ENCODE measurements at regions not wholly inside any gene's neighbourhood (a gene's known extent, or its start where the extent isn't known, plus 50 kb on each side); places are given as distances from the start of the nearest gene placed in this dataset.
A peak's percentile ranks its signal among the peaks of the same experiment; 100 is the strongest.

DNA sequence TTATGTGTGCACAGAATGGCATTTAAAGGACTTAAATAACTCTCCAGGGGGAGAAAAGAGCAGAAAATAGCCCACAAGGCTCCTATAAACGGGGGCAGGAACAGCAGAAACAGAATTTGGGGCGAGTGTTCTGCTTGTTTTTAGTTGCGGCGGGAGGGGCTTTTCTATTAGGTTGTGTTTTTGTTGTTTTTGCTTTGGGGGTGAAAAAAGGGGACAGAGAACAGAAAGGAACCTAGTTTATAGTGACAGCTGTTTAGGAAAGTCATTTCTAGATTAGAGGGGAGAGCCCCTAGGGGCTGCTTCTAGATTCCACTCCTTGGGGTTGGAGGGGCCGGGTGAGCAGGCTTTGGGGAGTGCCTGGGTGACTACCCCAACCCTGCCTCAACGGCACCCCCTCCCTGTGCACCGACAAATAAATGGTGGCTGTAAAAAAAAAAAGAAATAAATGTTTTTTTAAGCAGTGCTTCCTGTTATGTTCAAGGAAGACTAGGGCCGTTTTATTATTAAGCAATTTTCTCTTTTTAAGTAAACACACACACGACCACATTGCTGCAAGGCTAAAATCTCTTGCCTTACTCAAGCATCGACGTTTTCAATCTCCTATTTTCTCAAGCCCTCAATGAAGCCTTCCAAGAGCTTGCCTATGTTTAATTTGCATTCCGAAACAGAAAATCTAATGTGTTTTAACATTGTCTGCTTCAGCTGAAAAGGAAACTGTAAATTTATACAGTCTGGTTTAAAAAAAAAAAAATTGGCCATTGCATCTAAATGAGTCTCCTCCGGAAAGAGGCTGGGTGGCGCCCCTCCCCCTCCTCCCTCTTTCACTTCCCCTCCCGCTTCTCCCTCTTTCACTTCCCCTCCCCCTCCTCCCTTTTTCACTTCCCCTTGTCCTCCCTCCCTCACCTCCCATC lies 123.3 kb upstream of the TBL1X start:
- peak; percentile 42 to 48 (median 42) for DNase-seq (ENCODE audit: low read depth in 2 of 3, low spot score in 1 of 3)

DNA sequence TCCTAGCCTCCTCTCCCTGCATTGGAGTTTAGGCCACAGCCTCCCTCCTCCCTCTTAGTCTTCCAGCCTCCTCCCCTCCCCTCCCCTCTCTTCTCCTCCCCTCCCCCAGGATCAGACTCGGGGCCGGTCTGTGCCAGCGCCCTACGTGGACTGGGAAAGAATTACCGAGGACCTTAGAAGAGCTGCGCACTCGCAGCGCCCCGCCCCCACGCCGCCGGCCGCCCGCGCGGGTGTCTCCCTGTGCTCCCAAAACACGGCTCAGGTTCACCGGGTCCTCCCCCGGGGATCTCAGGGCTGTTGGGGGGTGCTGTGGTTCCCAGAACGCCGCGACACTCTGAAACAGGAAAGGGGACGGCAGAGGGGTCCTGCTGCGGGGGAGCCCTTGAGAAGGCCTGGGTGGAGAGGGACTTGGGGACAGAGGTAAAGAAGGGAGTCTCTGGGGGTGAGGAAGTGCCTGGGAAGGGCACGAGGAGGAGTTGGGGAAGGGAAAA lies 122.3 kb upstream of the TBL1X start:
- DNase-seq (ENCODE audit: low read depth in 2 of 3, low spot score in 1 of 3), result peak in 2 of 3 donors; percentile 12 to 37

DNA sequence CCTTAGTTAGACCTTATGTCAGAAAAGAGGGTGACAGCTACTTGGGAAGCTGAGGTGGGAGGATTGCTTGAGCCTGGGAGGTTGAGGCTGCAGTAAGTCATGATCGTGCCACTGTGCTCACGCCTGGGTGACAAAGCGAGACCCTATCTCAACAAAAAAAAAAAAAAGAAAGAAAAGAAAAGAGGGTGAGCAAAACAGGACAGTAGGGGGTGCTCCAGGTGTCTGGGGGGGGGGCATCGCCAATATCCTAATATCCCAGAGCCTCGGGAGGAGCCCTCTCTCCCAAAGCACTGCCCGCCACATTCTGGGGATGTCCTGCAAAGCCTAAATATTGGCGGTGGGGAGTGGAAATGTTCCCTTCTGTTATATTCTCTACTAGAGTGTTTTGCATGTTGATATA lies 120.9 kb upstream of the TBL1X start:
- DNase-seq (ENCODE audit: low read depth in 2 of 3, low spot score in 1 of 3), result no peak

DNA sequence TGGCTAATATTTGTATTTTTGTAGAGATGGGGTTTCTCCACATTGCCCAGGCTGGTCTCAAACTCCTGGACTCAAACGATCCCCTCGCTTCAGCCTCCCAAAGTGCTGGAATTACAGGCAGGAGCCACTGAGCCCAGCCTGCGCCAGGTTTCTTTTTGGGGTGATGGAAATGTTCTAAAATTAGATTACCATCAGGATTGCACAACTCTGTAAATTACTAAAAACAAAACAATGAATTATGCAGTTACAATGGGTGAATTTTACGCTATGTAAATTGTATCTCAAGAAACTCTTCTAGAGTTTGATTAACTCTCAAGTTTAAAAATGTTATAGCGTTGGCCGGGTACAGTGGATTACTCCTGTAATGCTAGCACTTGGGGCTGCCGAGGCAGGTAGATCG lies 118.9 kb upstream of the TBL1X start:
- DNase-seq (ENCODE audit: low read depth in 2 of 3, low spot score in 1 of 3), result no peak

DNA sequence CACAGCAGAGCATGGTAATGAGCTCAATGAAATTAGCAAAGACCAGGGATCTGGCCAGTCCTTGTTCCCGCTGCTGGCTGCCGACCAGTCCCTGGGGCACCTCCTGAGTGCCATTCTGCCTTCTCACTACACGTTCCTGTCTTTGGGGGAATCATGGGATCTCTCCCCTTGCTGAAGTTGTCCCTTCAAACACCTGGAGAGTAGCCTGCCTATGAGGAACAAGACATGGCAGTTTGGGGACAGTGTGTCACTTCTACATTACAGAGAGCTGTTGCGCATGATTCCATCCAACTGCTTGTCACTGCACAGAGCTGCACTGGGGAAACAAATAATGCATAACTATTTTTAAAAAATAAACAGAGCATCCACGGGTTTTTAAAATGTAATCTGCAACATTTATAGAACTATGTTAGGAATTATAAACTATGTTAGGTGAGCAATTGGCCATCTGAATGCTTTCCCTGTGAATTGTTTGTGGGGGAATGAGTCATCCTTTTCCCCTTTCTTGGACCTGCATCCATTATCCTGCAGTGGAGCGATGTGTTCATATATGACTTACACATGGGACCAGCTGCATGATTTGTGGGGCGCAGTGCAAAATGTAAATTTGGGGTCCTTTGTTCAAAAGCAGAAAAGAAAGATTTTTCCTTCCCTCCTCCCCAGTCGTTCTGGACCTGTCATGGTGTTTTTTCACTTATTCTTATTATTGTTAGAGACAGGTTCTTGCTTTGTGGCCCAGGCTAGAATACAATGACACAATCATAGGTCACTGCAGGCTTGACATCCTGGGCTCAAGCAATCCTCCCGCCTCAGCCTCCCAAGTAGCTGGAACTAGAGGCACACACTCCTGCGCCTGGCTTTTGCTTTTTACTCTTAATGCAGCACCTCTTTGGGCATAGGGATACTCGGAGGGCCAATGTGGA lies 115.0 kb upstream of the TBL1X start:
- DNase-seq (ENCODE audit: low read depth in 2 of 3, low spot score in 1 of 3), result no peak

DNA sequence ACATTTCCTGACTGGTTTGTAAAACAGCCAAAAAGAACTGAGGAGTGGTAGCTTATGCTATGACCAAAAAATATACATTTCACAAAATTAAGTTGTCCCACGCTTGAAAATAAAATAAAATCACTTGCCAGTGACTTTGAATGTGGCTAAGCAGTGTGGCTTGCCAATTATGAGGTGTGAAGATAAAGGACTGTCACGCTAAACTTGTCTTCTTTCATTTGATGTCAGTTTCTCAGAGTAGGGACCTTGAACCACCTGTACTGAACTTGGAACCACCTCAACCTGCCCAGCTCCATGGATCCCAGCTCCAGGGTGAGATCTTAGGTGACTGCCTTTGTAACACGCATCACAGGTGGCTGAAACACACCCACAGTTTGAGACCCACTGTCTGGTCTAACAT lies 113.7 kb upstream of the TBL1X start:
- no peak for DNase-seq (ENCODE audit: low read depth in 2 of 3, low spot score in 1 of 3)

DNA sequence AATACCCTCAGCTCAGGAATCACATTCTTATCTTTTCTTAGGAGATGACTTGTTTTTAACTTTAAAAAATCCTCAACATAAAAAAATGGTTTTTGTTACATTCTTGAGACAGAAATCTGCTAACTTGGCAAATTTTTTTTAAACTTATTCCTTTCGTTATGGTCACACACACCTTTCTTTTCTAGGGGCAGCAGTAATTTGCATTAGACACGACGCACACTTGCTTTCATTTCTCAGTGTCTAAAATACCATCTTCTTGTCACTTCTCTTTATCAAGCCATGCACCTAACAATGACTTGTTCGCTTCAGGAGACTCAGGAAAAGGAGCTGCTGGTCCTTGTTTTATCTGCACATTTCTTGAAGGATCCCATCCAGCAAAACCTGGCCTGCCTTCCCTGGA lies 112.6 kb upstream of the TBL1X start:
- DNase-seq (ENCODE audit: low read depth in 2 of 3, low spot score in 1 of 3), result no peak

DNA sequence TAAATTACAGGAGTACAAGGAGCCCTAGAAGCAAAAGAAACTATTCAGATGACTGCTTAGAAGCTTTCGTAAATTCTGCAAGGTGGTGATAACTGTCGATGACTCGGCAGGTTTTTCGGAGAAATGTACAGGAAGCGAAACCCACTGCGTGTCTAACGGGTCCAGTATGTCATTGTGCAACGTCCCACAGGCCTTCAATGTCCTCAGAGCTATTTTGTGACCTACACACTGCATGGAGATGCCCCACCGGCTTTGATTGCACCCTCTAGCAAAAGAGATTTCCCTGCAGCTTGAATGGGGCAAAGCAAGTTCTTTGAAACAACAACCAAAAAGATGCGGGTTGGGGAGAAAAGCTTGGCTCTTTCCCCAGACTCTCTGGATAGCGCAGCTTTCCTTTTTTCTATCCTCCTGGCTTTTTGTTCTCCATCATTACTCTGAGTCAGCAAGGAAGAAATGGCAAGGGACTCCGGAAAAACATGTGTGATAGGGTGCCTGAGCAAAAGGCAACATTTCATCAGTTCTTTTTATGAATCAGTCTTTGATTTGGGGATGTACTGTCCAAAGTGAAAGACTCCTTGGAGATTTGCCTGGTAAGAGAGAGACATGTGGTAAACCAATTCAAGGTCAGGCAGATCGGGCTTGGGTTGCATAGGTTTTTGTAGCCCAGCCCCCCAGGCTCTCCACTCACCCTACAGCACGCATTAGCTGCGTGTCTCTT lies 112.0 kb upstream of the TBL1X start:
- peak in 1 of 3 donors; percentile 32 for DNase-seq (ENCODE audit: low read depth in 2 of 3, low spot score in 1 of 3)

DNA sequence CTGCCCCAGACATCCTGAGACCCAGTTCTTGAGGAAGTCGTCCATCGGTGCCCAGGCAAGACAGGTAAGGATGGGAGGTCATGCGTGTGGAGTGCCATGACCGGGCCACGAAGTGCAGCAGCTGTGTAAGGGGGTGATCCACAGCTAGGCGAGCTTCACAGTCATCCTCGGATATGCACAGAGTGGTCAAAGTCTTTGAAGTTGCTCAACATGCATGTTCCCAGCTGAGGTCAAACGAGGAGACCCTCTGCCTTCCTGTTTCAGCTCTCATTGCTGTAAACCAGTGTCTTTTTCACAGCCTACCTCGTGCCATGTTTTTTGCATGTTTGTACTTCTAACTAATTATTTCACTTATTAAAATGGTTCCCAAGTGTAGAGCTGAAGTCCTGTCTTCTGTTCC lies 109.9 kb upstream of the TBL1X start:
- no peak for DNase-seq (ENCODE audit: low read depth in 2 of 3, low spot score in 1 of 3)

DNA sequence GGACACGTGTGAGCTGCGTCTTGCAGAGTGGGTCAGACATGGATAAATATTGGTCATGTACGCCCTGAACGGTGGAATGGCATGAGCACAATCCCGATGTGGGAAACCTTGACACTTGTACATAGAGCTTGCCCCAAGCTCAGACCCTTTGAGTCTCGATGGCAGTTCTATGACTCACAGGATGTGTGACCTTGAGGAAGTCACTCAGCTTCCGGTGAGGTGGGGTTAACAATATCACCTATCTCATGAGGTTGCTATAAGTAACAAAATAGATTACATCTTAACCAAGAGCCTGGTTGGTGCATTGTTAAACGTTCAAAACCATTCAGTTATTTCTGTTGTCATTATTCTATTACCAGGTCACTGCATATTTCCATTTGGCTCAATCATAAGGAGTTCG lies 109.1 kb upstream of the TBL1X start:
- no peak for DNase-seq (ENCODE audit: low read depth in 2 of 3, low spot score in 1 of 3)

DNA sequence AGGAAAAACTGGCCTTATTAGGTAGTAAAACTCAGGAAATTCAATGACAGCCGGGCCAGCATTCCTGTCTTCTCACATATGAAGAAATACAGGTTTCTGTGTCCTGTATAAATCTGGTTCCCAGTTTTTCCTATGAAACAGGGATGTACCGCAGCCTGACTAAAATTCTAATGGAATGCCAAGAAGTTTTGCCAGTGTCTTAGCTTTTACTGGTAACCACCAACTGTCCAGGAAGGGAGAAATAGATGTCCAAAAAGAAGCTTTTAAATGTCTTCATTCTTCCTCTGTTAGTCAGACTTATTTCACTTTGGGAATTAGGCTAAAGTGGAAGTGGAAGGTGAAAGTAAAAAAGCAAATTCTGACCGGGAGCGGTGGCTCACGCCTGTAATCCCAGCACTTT lies 108.0 kb upstream of the TBL1X start:
- no peak for DNase-seq (ENCODE audit: low read depth in 2 of 3, low spot score in 1 of 3)

DNA sequence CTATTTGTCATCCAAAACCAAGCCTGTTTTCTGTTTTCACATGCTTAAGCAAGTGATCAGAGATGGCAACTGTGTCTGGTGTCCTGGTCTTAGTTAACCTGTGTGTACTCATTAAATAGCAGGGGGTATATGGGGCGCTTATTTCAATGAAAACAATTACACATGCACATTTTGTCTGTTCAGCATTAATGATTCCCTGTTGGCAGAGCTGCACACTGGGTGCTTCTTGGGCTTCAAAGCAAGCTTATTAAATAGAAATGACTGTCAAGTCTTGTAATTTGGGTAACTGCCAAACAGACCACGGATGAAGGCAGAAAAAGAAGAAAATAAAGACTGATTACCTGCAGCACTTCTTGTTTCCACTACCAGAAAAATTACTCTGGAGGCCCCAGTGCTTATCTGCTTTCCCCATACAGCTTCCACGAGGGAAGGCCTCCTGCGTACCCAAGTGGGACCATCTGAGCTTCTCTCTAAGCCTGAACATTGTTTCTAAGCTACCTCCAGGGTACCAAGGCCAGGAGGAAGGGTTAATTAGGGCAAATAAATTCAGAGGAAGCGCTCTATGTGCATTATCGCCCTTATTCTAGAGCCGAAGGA lies 107.2 kb upstream of the TBL1X start:
- no peak for DNase-seq (ENCODE audit: low read depth in 2 of 3, low spot score in 1 of 3)

DNA sequence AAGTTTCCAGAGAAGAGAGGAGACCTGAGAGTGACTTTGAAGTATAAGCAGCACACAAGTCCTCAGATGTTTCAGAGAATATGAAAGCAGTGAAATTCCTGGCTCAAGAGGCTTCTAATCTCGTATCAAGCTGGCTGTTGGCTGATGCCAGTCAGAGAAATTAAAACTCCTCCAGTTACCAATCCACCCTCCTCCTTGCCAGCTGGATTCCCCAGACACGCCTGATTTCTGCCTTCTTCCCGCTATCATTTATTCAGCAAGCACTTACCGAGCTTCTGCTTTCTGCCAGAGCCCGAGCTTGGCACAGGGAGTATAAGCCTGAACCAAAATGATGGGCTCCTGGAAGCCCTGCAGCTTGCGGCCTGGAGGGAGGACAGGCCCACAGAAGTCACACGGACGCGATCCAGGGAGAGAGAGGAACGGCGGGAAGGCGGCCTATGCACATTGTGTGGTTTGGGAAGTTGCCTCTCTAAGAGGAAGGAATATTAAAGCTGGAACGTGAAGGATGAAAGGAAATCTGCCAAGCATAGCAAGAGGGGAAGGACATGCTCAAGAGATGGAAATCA lies 102.4 kb upstream of the TBL1X start:
- DNase-seq (ENCODE audit: low read depth in 2 of 3, low spot score in 1 of 3), result no peak

DNA sequence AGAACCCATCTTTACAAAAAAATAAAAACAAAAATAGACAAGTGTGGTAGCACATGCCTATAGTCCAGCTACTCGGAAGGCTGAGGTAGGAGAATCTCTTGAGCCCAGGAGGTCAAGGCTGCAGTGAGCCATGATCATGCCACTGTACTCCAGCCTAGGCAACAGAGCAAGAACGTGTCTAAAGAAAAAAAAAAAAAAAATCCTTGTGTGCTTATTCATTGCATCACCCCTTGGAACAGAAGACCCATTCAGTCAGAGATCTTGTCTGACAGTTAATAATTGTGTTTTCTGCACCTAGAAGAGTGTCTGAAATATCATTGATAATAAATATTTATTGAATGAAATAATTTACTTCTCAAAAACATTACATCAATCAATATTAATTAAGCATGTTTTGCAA lies 97.4 kb upstream of the TBL1X start:
- no peak for DNase-seq (ENCODE audit: low read depth in 2 of 3, low spot score in 1 of 3)

DNA sequence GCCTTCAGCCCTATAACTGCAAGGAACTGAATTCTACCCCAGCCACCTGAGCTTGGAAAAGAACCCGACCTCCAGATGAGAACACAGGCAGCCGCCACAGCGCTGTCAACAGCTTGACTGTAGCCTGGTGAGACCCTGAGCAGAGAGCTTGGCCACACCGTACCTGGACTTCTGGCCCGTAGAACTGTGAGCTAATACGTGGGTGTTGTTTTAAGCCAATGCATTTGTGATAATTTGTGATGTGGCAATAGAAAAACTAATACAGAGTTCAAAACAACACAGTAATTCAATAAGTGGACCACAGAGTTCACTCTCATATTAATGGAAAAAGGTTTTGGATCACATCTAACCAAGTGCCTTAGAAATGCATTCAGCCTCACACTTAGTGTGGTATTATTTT lies 96.6 kb upstream of the TBL1X start:
- DNase-seq (ENCODE audit: low read depth in 2 of 3, low spot score in 1 of 3), result no peak

DNA sequence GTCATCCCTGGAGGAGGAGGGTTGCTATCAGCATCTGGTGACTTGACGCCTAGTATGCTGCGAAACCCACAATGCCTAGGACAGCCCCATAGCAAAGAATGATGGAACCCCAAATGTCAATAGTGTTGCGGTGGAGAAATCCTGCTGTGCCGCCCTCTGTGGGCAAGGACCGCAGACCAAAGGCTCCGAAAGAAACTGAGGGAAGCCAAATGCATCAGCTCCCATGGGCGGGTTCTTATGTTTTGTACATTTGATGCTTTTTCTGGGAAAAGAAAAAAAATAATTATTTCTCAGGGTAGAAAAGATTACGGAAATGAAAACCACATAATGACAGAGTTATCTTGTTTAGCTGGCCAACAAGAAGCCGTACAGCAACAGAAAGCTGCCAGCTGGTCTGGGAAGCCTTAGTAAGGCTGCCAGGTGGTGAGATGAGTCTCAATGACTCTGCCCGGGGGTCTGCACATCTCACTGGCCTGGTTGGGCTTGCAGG lies 95.0 kb upstream of the TBL1X start:
- DNase-seq (ENCODE audit: low read depth in 2 of 3, low spot score in 1 of 3), result no peak

DNA sequence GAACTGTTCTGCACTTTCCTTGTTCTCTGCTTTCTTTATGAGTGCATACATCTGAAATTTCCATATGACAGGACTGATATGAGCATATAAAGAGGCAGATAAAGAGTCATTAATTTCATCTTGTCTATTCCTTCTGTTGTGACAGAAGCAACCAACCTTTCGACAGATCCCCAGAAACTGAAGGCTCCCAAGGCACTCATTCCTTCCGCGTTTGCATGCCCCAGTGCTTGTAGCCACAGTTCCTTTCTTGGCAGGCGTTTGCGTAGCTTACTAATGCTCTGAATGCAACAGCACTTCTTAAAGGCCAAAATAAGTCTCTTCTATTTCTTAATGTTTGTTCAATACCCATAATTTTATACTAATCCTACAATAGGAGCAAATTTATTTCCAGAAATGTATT lies 94.0 kb upstream of the TBL1X start:
- DNase-seq (ENCODE audit: low read depth in 2 of 3, low spot score in 1 of 3), result no peak

DNA sequence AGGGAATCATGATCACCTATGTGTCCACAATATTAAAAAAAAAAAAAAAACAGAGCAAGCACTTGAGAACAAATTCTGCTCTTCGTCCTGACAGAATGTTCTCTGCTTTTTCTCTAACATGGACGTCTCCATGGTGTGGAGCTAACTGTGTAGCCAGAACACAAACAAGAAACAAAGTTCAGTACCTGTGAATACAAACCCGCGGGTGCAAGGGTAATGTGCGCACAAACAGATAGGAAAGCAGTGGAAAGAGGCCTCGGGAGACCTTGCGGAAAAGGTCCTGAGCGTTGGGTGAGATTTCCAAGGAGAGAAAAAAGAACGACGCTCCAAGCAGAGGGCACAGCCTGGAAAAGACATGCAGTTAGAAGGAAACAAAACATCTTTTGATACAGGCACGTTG lies 92.0 kb upstream of the TBL1X start:
- no peak for DNase-seq (ENCODE audit: low read depth in 2 of 3, low spot score in 1 of 3)

DNA sequence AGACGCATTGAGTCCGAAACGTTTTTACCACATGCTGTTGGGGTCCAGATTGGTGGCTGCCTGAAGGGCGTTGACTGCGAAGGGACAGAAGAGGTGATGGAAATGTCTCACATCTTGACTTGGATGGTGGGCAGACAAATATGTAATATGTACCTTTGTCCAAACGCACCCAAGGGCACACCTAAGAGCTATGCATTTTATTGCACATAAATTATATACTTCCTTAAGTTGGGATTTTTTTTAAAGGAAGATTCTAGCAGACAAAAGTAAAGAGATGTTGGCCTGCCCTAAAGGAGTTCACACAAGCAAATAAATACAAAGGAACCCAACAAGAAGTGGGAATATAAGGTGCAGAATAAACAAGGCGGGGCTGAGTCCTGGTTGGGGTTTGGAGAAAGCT lies 91.1 kb upstream of the TBL1X start:
- no peak for DNase-seq (ENCODE audit: low read depth in 2 of 3, low spot score in 1 of 3)

DNA sequence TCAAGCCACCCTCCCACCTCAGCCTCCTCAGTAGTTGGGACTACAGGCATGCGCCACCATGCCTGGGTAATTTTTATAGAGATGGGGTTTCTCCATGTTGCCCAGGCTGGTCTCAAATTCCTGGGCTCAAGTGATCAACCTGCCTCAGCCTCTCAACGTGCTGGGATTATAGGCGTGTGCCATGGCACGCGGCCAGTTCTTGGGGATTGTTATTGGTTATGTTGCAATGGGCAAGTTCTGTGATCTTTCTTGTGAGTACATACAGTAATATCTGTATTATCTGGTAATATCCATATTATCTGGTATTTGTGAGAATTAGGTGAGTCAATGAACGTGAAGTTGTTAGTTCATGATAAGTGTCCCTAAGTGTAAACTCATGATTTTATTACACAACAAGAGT lies 90.3 kb upstream of the TBL1X start:
- DNase-seq (ENCODE audit: low read depth in 2 of 3, low spot score in 1 of 3), result no peak

Data from stimulated activated CD4-positive, alpha-beta T cell treated with anti-CD3 and anti-CD28 coated beads, Interleukin-12 subunit alpha, Interleukin-12 subunit beta, amount 100 ng/mL, for 48 hours (primary cell).